NCI-H774 (cell line): ENCODE measurements at regions not wholly inside any gene's neighbourhood (a gene's known extent, or its start where the extent isn't known, plus 50 kb on each side); places are given as distances from the start of the nearest gene placed in this dataset.
"Not testable (repeated sequence)": the region's sequence is repeated elsewhere in the genome, so short reads cannot be mapped to it uniquely, and the experiment has no call there.

ENCODE experiments used
- DNase-seq: peaks from one replicate; lab custom pipeline; 2025; lab: John Stamatoyannopoulos, UW

DNA sequence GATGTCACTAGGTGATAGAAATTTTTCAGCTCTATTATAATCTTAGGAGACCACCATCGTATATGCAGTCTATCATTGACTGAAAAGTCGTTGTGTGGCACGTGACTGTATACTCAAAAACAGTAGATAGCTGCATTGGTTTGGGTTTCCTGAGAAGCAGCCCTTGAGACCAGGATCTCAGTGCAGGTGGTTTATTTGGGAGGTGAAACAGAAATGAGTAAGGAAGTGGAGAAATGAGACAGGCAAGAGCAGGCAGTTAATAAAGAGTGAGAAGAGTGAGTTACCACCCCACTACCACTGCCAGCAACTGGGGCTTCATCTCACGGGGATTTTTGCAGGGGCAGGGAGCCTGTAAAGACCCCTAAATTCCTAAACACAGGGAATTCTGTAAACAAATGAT lies 221.0 kb downstream of the SHQ1 start:
- no peak for DNase-seq

DNA sequence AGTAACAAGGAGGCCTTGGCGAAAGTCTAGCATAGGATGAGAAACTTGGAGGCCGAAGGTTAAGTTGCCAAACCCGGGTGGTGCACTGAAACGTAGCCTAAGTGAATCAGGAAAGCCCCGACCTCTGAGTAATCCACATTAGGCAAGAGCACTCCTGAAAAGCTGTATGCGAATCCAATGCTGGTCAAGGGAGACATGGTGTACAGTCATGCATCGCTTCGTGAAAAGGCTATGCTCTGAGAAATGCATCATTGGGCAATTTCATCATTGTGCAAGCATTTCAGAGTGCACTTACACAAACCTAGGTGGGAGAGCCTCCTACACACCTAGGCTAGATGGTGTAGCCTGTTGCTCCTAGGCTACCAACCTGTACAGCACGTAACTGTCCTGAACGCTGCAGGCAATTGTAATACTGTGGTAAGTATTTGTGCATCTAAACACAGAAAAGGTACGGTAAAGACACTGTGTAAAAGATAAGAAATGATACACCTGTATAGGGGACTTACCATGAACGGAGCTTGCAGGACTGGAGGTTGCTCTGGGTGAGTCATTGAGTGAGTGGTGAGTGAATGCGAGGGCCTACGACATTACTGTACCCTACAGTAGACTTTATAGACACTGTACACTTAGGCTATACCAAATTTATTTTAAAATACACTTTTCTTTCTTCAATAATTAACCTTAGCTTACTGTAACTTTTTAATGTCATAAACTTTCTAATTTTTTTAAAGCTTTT lies 222.5 kb downstream of the SHQ1 start:
- no peak for DNase-seq

DNA sequence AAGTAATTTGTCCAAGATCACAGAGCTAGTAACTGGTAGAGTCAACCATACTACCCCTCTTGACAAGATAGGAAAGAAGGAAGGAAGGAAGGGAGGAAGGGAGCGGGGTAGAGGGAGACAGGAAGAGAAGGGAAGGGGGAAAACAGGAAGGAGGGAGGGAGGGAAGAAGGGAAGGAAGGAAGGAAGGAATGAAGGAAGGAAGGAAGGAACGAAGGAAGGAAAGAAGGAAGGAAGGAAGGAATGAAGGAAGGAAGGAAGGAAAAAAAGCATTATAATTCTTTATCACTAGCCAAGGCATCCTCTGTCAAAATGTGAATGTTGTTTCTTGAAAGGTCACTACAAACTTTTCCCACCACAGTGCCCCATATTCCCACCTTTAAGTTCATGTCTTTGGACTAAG lies 223.6 kb downstream of the SHQ1 start:
- DNase-seq: no peak

DNA sequence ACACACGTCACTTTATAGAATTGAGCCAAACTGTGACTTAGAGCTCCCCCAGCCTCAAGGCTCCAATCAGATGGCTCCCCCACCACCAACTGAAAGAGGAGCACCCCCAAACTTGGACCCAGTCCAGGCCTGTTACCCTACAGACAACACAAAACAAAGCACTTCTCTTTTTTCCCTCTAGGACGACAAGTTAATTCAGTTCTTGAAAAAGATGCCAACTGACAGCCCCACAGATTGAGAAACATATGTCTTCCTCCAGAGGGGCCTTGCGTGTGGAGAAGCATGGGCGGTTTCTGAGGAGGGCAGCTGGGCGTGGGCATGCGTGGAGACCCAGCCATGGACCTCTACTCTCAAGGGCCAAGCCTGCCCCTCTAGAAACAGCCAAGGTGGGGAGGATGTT lies 229.5 kb downstream of the SHQ1 start:
- DNase-seq: no peak

DNA sequence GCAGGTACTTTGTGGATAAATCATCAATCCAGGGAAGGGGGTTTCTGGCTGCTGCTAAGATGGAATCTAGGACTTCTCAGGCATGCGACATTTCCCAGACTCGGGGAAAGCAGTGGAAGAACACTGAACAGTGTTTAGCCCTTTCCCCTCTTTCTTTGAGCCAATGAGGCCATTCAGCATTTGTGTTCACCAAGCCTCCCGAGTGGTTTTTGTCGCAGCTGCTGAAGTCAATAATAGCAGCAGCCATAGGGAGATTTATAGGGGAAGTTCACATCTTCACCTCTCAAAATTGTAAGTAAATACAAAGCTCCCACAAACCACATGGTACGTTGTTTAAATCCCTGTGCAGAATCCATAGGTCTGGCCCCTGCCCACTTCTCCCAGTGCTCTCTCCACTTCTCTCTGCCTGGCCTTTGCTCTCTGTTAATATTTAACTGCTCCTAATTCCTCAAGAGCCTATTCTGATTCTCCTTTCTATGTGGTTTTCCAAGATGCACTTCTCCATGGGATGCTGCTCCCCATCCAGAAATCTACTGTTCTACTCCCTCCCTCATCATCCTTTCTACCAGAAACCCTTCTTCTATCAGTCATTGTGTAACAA lies 230.7 kb downstream of the SHQ1 start:
- DNase-seq: no peak

DNA sequence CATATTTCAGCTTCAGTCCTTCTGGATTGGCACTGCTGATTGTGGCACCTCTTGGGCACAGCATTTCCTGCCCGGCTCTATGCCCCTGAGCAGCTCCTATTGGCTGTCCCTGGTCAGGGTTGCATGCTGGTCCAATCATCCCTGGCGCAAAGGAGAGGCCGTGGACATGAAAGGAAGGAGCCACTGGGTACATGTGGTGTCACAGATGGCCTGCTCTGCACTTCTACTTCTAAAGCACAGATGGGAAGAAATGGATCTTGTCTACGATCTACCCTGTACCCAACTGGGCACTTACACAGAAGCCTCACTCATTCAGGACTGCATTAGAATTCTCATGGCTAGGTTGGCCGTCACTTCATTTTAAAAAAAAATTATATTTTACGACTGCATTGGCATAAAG lies 232.5 kb downstream of the SHQ1 start:
- no peak for DNase-seq

DNA sequence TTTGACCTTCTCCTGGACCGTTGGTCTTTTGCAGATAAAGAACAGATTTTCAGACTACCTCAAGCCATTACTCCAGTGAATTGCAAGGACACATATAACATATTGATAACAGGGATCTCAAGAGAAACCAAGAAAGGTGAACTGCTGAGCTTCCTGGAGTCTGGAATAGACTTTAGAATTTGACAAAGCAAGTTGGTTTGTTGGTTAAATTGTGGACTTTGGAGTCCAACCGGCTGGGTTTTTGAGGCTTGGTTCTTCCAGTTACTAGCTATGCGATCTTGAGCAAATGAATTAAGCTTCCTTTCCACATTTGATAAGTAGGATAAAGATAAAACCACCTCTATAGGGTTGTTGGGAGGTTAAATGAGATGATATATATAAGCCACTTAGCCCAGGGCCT lies 233.1 kb downstream of the SHQ1 start:
- no peak for DNase-seq

DNA sequence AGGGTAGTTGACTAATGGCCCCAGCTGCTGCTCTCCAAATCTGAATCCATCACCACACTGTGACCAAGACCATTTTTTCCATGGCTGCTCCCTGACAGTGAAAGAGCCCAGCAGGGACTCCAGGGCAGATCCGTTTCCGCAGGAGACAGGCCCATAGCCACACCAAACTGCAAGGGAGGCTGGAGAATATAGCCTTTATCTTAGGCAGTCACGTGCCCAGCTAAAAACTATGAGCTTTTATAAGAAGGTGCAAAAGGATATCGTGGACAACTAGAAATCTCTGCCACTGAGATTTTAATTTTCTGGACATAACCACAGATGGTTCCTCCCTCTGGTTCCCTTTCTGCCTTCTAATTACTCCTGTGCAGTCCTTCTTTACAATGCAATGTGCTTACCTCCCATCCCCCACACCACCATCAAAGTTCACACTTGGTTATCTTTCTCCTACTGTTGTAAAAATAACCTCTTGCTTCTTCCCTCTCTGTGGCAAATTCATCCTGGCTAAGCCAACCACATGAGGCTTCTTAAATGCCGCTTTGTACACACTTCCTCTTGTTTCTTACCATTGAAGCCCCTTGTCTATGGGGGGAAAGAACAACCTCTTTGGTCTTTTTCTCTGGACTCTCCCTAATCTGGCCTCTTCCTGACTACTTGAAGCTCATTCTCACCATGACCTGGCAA lies 233.7 kb downstream of the SHQ1 start:
- no peak for DNase-seq

DNA sequence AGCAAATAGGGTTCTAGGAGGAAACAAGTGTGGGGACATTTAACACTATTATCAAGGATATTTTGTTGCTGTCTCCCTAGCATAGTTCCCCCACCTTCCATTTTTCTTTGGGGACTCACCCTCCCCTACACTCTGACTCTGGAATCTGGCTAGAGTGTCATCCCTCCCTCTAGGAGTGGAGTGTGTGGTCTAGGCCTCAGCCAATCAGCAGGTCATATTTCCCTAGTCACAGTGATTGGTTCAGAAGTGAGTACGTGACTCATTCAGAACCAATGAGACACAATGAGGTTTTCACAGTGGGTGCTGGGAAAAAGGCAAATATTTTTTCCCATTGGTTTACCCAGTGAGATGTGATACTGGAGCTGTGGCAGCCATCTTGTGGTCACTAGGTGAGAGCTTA lies 234.4 kb downstream of the SHQ1 start:
- no peak for DNase-seq

DNA sequence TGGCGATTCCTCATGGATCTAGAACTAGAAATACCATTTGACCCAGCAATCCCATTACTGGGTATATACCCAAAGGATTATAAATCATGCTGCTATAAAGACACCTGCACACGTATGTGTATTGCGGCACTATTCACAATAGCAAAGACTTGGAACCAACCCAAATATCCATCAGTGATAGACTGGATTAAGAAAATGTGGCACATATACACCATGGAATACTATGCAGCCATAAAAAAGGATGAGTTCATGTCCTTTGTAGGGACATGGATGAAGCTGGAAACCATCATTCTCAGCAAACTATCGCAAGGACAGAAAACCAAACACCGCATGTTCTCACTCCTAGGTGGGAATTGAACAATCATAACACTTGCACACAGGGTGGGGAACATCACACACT lies 239.1 kb downstream of the SHQ1 start:
- not testable (repeated sequence) for DNase-seq

DNA sequence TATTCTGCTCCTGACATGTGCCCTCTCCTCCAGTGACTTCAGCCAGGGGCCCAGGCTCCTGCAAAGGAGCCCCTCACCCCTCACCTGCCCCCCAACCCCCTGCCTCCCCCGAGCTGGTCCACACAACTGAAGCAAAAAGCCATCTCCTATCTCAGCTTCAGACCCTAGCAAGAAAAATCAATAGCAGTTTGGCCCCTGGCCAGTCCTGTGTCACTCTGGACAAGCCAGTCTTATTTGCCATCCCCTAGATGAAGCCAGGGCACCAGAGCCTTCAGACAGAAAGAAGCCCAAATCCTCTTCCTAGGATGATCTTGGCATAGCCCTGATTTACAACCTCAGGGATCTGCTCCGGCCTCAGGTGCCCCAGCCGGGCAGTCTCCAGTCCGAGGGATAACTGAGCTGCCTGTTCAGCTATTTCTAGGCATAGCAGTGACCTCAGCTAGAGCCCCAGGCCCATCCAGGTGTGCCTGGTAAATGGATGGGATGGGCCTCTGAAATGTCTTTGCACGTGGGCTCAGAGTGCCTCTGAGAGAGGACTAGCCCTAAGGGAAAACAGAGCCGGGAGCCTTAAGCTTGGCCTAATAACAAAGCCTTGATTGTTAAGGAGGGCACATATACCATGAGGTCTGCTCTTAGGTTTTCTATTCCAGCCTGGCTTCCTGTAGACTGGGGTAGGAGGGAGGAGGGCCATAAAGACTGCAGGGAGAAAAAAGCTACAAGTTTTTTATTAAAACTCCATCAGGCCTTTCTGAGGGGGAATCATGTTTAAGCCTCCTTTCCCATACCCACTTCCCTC lies 242.0 kb downstream of the SHQ1 start:
- no peak for DNase-seq

DNA sequence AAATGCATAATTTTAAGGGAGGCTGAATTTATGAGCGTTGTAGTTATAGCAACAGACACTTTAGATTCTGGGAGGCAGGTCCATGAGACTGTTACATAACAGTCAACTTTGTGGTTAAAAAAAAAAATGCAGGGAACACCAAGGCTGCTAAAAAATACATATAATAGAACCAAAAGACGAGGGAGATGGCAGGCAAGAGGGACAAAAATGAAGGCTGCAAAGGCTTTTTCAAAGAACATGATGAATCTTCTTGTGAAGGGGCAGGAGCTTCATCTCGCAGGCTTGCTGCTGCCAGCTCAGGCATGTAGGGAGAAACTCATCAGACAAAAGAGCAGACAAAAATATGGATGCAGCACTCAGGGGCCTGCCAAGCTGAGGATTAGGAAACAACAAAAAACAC lies 243.9 kb downstream of the SHQ1 start:
- no peak for DNase-seq

DNA sequence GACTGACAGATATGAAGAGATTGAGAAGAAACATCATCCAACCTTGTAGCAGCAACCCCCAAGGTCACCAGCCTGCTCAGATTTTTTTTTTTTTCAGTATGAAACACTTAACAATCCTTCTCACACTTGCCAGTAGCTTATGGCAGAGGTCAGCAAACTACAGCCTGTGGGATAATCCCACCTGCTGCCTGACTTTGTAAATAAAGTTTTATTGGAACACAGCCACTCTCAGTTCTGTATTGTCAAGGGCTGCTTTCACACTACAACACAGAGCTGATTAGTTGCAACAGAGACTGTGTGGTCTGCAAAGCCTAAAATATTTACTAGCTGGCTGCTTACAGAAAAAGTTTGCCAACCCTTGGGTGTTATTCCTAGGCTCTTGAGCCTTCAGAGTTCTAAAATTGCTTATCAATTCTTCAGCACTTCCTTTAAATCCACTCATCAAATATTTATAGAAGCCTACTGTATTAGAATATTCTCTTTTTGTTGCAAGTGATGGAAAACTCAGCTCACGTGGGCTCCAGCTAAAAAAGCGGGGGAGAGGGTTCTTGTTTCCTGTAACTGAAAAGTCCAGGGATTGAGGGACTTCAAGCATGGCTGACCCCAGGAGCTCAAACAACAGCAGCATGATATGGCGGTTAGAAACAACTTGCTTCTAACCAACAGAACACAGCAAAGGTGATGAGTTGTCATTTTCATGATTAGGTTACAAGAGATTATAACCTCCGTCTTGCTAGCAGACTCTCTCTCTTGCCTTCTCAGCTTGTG lies 246.1 kb downstream of the SHQ1 start:
- no peak for DNase-seq

DNA sequence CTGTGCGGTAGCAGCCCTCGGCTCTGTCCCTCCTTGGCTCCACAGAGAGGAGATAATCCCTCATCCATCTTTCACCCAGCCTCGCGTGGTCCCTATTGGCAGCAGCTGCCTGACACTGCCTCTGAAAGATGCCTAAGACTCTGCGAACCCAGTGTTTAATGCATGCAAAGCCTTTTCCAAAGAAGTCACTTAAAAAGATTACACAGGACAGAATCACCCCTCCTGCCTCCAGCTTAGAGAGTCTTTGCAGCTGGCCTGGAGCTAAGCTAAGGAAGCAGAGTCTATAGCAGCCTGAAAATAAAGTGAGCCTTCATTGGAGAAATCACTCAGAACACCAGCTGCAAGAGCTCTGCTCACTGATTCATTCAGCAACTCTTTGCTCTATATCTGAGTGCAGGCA lies 247.2 kb downstream of the SHQ1 start:
- no peak for DNase-seq

DNA sequence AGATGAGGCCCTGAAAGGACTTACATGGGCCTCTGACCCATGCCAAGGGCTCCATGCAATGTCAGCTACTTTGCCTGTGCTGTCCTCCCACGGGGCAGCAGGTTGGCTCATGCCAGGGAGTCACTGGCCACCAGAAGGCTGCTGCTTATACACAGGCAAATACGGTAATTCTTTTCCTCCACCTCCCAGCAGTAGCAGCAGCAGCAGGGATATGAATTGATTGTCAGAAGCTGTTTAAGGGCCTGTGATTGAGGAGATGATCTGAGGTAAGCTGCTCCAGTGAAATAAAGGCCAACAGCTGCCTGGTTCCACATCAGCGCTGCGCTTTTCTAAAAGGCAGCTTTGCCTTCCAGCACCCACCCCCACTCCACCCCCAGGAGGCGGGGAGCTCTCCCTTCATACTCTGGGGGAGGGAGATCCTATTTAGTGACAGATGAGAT lies 250.5 kb downstream of the SHQ1 start:
- DNase-seq: no peak

DNA sequence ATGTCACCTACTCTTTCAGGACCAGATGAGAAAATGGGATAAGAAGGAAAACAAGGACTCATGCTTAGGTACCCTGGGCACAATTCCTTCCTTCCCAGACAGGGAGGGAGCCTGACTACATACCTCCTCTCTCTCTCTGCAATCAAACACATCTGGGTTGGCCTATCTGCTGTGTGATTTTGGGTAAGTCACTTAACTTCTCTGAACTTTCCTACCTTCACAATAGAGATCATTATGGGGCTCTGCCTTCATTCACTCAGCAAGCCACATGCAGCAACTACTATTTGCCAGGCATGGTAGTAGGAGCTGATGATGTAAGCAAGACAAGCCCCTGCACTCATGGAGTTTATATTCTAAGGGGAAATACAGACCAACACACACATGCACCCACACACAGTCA lies 251.2 kb downstream of the SHQ1 start:
- no peak for DNase-seq

DNA sequence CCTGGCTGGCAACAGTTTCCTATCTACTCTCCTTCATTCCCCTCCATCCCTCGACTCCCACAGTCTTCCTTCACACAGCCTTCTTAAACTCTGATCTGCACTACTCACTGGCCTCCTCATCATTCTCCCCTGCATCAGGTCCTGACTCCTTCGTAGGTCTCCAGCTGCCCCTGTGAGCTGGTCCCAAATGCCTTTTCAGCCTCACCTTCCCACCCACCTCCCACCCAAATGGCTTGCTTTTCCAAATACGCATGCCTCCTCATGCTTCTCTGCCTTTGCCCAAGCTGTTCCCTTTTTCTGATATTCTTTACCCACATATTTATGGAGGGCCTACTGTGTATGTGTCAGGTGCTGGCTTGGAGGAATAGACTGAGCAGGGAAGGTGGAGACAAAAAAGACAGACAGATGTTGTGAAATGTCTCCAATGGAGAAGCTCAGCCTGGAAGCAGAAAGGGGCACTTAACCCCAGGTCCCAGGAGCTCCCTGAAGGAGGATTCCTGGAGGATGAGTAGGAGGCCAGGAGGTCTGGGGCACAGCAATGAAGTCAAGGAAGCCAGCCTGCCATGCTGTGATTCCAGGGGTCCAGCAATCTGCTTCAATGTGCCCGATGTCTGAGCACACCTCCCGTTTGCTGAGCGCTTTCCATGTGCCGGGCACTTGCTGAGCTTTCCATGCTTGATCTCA lies 252.2 kb downstream of the SHQ1 start:
- DNase-seq: no peak

DNA sequence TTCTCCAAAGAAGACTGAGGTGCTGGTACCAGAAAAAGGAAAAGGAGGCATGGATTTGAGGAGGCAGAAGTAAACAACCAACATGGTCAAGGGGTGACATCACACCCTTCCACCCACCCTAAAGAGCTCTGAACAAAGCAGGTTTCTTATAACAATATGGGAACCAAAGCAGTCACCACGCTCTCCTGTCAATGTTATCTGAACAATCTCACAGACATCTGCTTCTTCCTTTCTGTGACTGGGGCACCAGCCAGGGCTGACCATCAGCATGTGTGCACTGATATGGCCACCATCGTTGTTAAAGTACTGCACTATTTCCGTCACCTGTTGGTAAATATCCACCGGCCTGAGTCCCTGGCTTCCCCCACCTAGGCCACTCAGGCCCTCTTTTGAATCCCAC lies 252.9 kb downstream of the SHQ1 start:
- no peak for DNase-seq

DNA sequence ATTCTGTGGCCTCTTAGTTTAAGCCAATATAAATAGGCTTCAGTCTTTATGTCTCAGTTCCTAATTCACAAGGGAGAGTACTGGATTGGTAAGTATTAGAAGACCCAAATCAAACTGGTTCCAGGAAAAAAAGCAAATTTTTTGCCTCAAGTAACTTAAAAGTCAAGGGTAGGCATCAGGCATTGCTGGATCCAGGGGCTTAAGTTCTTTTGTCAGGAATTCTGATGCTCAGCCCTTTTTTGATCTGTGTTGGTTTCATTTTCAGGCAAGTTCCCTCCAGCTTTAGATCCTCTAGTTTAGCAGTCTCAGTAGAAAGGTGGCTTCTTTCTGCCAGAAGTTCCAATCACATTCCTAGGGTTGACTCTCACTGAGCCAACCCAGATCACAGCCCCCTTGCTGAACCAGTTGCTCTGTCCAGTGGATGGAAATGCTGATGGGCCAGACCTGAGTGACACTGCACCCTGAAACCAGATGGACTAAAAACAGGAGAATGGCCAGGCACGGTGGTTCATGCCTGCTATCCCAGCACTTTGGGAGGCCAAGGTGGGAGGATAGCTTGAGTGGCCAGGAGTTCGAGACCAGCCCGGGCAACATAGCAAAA lies 253.5 kb downstream of the SHQ1 start:
- no peak for DNase-seq

DNA sequence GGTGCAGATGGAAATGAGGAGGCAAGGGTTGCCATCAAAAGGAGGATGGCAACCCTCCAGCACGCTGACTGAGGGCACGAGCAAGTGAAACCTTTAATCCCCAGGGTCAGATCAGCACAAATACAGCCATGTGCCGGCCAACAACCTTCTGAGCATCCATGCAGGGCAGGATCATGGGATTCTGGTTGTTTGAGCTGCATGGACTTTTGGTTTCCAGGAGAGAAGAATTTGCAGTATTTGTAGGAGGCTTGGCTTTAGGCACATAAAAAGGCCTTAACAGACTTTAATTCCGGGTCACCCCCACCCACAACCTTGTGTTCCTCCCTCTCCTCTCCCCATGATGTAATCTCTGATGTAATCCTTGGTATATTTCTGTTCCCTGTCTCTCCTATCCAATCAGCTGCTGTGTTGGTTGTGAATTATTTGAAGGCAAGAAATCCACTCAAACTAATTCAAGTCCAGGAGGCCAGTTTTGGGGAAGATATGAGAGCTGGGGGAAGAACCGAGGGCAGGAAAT lies 254.3 kb downstream of the SHQ1 start:
- DNase-seq: no peak
